Mesodermal cell (in vitro differentiated cells): ENCODE measurements at regions not wholly inside any gene's neighbourhood (a gene's known extent, or its start where the extent isn't known, plus 50 kb on each side); places are given as distances from the start of the nearest gene placed in this dataset.

ENCODE experiments used
- H3K27ac ChIP-seq: 2 replicates; pipeline ENCODE4 v1.7.0; 2013; ENCODE audit warnings: mild to moderate bottlenecking, low read depth, low read length, moderate library complexity; ENCODE audit not compliant: severe bottlenecking
- H3K36me3 ChIP-seq: 2 replicates; pipeline ENCODE4 v1.7.1; 2013; ENCODE audit warnings: mild to moderate bottlenecking, low read length, moderate library complexity; ENCODE audit not compliant: control insufficient read depth, insufficient read depth
- H3K4me1 ChIP-seq: one replicate; pipeline ENCODE4 v1.7.1; 2013; ENCODE audit warnings: mild to moderate bottlenecking, low read length; ENCODE audit not compliant: insufficient read depth, control insufficient read depth, poor library complexity, severe bottlenecking
- H3K4me3 ChIP-seq: 2 replicates; pipeline ENCODE4 v1.7.0; 2013; ENCODE audit warnings: low read length, control low read depth, mild to moderate bottlenecking; ENCODE audit not compliant: insufficient read depth, poor library complexity, severe bottlenecking; ENCODE audit errors: extremely low read depth
- H3K9me3 ChIP-seq: 2 replicates; pipeline ENCODE4 v1.7.1; 2013; ENCODE audit warnings: mild to moderate bottlenecking, low read length, moderate library complexity; ENCODE audit not compliant: control insufficient read depth
- WGBS, 2 experiments: methylation state at CpG; one replicate each; pipeline ENCODE4 v1.1.5; 2013; ENCODE audit warnings: missing lambda C conversion rate in 2 of 2; ENCODE audit not compliant: insufficient coverage in 2 of 2; 5-methylcytosine and 5-hydroxymethylcytosine counted together

GRCh38 chr1:208528578-208529240 is 284.5 kb upstream of the PLXNA2 start:
- Histone ChIP-seq H3K27ac (no peak overlapping the region), H3K36me3 (no peaks in the 10 kb centered on the region), H3K9me3 (no peaks in the 10 kb centered on the region), H3K4me3 (no peak overlapping the region), H3K4me1 (peaks cover 5% of the 10 kb centered on the region)
- WGBS, 2 experiments, result 89 to 92% methylated on average over 10 to 11 of the region's 13 CpGs

- Histone ChIP-seq H3K4me3 (no peak overlapping the region), H3K4me1 (peaks cover 26% of the 10 kb centered on the region), H3K36me3 (no peaks in the 10 kb centered on the region), H3K27ac (no peak overlapping the region), H3K9me3 (no peaks in the 10 kb centered on the region)
- 94 to 96% methylated on average over 7 to 10 of the region's 11 CpGs for WGBS, 2 experiments
Measured at GRCh38 chr1:208531003-208531750, 287.0 kb upstream of the PLXNA2 start.

DNA sequence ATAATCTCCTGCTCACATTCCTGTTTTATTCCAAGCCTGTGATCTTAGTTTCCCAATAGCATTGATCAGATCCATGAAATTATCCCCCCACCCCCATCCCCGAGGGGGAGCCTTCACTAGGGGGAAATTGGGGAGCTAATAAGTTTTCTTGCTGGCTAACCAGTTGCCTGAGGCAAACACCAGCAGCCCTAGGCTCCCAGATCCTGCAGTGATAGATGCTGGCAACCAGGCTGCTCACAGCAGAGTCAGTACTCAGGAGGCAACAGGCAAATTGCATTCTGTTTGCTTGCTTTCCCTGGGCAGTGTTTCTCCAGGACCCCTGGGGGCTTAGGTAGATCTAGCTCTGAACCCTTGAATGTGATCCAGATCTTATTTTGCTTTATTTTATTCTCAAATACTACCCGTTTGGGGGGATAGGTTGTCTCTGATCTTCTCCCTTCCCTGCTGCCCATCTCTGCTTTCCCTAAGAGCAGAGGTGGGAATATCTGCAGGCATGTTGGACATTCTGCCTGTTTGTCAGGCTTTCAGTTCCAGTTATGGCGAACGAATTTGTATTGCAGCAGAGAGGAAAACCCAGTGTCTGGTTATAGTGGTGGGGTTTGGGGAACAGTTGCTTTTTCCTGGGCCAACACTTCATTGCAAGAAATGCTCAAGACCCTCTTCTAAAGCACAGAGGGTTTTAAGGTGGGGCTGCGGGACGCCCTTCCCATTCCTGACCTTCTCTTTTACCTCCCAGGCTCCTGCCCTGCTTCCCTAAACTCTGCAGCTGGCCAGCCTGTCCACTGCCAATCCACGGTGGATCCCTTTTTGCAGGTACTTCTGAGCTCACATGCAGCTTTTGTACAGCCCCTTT is 289.8 kb upstream of the PLXNA2 start:
- H3K4me1 ChIP-seq, result peaks cover 41% of the 10 kb centered on the region
- 91 to 92% methylated on average over 5 of the region's 7 CpGs for WGBS, 2 experiments
- no peaks in the 10 kb centered on the region for H3K36me3 ChIP-seq
- no peak overlapping the region for H3K27ac ChIP-seq
- H3K9me3 ChIP-seq, result no peaks in the 10 kb centered on the region
- H3K4me3 ChIP-seq, result no peak overlapping the region

DNA sequence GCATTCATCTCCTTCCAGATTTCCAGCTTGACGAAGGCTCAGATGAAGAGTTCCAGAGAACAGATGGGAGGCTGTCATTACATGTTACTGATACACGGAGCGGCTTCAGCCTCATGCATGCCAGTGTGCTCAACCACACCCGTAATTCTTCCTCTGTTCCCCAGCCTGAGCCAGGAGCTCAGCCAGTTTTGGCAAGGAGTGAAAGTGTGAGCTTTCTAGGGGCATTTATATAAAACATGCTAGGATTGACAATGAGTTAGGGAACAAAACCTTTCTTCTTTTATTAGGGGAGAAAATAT is 290.4 kb upstream of the PLXNA2 start:
- H3K4me3 ChIP-seq, result no peak overlapping the region
- WGBS, 2 experiments, result 78 to 100% methylated on average over 1 to 3 of the region's 4 CpGs
- H3K36me3 ChIP-seq, result no peaks in the 10 kb centered on the region
- H3K4me1 ChIP-seq, result peaks cover 41% of the 10 kb centered on the region
- no peaks in the 10 kb centered on the region for H3K9me3 ChIP-seq
- no peak overlapping the region for H3K27ac ChIP-seq

- H3K36me3 ChIP-seq, result no peaks in the 10 kb centered on the region
- 95 to 100% methylated on average over 2 of the region's 3 CpGs for WGBS, 2 experiments
- H3K27ac ChIP-seq, result no peak overlapping the region
- no peak overlapping the region for H3K4me3 ChIP-seq
- H3K9me3 ChIP-seq, result no peaks in the 10 kb centered on the region
- H3K4me1 ChIP-seq, result peaks cover 41% of the 10 kb centered on the region
Measured at GRCh38 chr1:208534979-208535378, 290.8 kb upstream of the PLXNA2 start.

- 61 to 78% methylated on average over 4 to 7 of the region's 7 CpGs for WGBS, 2 experiments
- H3K4me1 ChIP-seq, result peaks cover 41% of the 10 kb centered on the region
- no peak overlapping the region for H3K4me3 ChIP-seq
- no peaks in the 10 kb centered on the region for H3K9me3 ChIP-seq
- H3K27ac ChIP-seq, result no peak overlapping the region
- no peaks in the 10 kb centered on the region for H3K36me3 ChIP-seq
Measured at GRCh38 chr1:208535511-208535910, 291.3 kb upstream of the PLXNA2 start.

GRCh38 chr1:208536212-208536611 is 292.0 kb upstream of the PLXNA2 start:
- Histone ChIP-seq H3K36me3 (no peaks in the 10 kb centered on the region), H3K4me1 (peaks cover 41% of the 10 kb centered on the region), H3K4me3 (no peak overlapping the region), H3K27ac (peak overlapping the region; percentile 48), H3K9me3 (no peaks in the 10 kb centered on the region)
- WGBS, 2 experiments, result 77% methylated on average over 4 of the region's 4 CpGs

- H3K36me3 ChIP-seq, result no peaks in the 10 kb centered on the region
- H3K4me3 ChIP-seq, result no peak overlapping the region
- H3K27ac ChIP-seq, result no peak overlapping the region
- 79 to 100% methylated on average over 1 to 2 of the region's 3 CpGs for WGBS, 2 experiments
- H3K4me1 ChIP-seq, result peaks cover 41% of the 10 kb centered on the region
- no peaks in the 10 kb centered on the region for H3K9me3 ChIP-seq
Measured at GRCh38 chr1:208537198-208537597, 293.0 kb upstream of the PLXNA2 start.

DNA sequence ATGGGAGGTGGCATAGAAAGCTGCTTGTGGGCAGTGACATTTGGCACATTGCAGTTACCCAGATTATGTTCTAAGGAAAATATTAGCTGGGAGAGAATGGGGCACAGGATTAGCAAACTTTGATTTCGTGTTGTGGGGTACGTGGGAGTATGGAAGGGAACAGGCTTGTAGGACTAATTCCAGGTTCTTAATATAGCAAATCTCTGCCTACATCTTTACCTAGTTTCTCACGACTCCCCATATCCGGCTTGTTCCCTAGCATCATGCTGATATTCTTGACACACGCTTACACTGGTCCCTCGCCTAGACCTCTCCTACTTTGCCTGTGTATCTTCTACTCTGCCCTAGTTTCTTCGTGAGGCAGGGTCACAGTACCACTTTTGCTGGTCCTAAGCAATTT is 293.9 kb upstream of the PLXNA2 start:
- Histone ChIP-seq H3K4me3 (no peak overlapping the region), H3K4me1 (peaks cover 41% of the 10 kb centered on the region), H3K36me3 (no peaks in the 10 kb centered on the region), H3K9me3 (no peaks in the 10 kb centered on the region), H3K27ac (no peak overlapping the region)
- 95 to 96% methylated on average over 4 to 5 of the region's 7 CpGs for WGBS, 2 experiments

- Histone ChIP-seq H3K4me3 (no peak overlapping the region), H3K4me1 (peaks cover 36% of the 10 kb centered on the region), H3K9me3 (no peaks in the 10 kb centered on the region), H3K36me3 (no peaks in the 10 kb centered on the region), H3K27ac (no peak overlapping the region)
- WGBS, 2 experiments, result 92 to 96% methylated on average over 5 of the region's 5 CpGs
Measured at GRCh38 chr1:208538587-208538986, 294.4 kb upstream of the PLXNA2 start.
